ENCODE measurements at regions not wholly inside any gene's neighbourhood (a gene's known extent, or its start where the extent isn't known, plus 50 kb on each side); places are given as distances from the start of the nearest gene placed in this dataset.
"Not testable (repeated sequence)": the region's sequence is repeated elsewhere in the genome, so short reads cannot be mapped to it uniquely, and the experiment has no call there.

DNA sequence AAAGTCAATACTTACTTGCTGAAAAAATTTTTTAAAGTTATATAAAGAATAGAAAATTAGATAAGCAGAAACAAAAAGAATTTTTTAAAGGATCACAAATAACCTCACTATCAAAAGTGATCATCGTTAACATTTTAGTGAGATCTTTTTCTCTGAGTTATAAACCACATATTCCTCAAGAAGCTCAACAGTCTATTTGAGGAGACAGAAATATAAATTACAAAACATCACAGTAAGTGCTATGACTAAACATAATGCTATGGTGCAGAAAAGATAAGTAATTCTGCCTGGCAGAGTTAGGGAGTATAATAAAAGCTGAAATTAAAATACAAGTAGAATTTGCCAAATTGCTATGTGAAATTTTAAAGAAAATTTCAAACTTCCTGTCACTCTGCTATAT, 226.7 kb downstream of the LMBRD1 start:
- Mint-ChIP-seq H3K36me3 (ENCODE audit: low read depth, unreplicated experiment) (no peaks in the 10 kb centered on the region), H3K27ac (ENCODE audit: unreplicated experiment) (no peak overlapping the region), H3K27me3 (ENCODE audit: unreplicated experiment) (no peaks in the 10 kb centered on the region), H3K9me3 (ENCODE audit: unreplicated experiment) (no peaks in the 10 kb centered on the region), H3K4me1 (ENCODE audit: unreplicated experiment) (no peaks in the 10 kb centered on the region), H3K4me3 (ENCODE audit: unreplicated experiment) (no peak overlapping the region)
- no peak for DNase-seq (ENCODE audit: low spot score)
- TF ChIP-seq, protein P1, sequence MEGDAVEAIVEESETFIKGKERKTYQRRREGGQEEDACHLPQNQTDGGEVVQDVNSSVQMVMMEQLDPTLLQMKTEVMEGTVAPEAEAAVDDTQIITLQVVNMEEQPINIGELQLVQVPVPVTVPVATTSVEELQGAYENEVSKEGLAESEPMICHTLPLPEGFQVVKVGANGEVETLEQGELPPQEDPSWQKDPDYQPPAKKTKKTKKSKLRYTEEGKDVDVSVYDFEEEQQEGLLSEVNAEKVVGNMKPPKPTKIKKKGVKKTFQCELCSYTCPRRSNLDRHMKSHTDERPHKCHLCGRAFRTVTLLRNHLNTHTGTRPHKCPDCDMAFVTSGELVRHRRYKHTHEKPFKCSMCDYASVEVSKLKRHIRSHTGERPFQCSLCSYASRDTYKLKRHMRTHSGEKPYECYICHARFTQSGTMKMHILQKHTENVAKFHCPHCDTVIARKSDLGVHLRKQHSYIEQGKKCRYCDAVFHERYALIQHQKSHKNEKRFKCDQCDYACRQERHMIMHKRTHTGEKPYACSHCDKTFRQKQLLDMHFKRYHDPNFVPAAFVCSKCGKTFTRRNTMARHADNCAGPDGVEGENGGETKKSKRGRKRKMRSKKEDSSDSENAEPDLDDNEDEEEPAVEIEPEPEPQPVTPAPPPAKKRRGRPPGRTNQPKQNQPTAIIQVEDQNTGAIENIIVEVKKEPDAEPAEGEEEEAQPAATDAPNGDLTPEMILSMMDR (IDR thresholded peaks at IDR 0.05; ENCODE audit: unreplicated experiment): no peak

GRCh38 chr6:69560597-69560996, 236.2 kb downstream of the LMBRD1 start:
- H3K4me1 Mint-ChIP-seq (ENCODE audit: unreplicated experiment); H3K27me3 Mint-ChIP-seq (ENCODE audit: unreplicated experiment); H3K36me3 Mint-ChIP-seq (ENCODE audit: low read depth, unreplicated experiment); DNase-seq (ENCODE audit: low spot score); H3K4me3 Mint-ChIP-seq (ENCODE audit: unreplicated experiment); H3K27ac Mint-ChIP-seq (ENCODE audit: unreplicated experiment); H3K9me3 Mint-ChIP-seq (ENCODE audit: unreplicated experiment): not testable (repeated sequence)

DNA sequence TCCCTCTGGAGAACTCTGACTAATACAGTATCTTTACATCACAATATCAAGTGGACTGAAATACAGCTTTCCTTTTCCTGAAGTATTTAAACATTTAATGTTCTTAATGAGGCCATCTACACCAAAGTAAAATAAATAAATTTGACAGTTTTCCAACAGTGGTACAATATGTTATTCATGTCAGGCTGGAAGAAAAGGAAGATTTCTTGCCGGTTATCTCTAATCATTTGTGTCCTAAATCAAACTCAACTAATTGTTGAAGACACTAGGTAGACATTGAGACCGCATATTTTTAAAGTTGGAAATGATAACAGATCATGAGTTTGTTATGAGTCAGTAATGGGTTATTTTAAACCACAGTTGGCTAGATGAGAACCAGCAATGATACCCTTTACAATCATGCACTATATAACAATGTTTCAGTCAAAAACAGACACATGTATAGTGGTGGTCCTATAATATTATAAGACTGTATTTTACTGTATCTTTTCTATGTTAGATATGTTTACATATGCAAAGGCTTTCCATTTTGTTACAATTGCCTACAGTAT, 241.6 kb downstream of the LMBRD1 start:
- Mint-ChIP-seq H3K9me3 (ENCODE audit: unreplicated experiment) (no peaks in the 10 kb centered on the region), H3K27me3 (ENCODE audit: unreplicated experiment) (no peaks in the 10 kb centered on the region), H3K4me3 (ENCODE audit: unreplicated experiment) (no peak overlapping the region), H3K4me1 (ENCODE audit: unreplicated experiment) (no peaks in the 10 kb centered on the region), H3K36me3 (ENCODE audit: low read depth, unreplicated experiment) (no peaks in the 10 kb centered on the region), H3K27ac (ENCODE audit: unreplicated experiment) (no peak overlapping the region)
- TF ChIP-seq, protein P1 (IDR thresholded peaks at IDR 0.05; ENCODE audit: unreplicated experiment): no peak
- no peak for DNase-seq (ENCODE audit: low spot score)

GRCh38 chr6:69542494-69542893, 254.3 kb downstream of the LMBRD1 start:
- TF ChIP-seq, protein P1 (IDR thresholded peaks at IDR 0.05; ENCODE audit: unreplicated experiment): no peak
- Mint-ChIP-seq H3K4me3 (ENCODE audit: unreplicated experiment) (no peak overlapping the region), H3K4me1 (ENCODE audit: unreplicated experiment) (no peaks in the 10 kb centered on the region), H3K9me3 (ENCODE audit: unreplicated experiment) (no peaks in the 10 kb centered on the region), H3K27me3 (ENCODE audit: unreplicated experiment) (no peaks in the 10 kb centered on the region), H3K36me3 (ENCODE audit: low read depth, unreplicated experiment) (no peaks in the 10 kb centered on the region), H3K27ac (ENCODE audit: unreplicated experiment) (no peak overlapping the region)
- no peak for DNase-seq (ENCODE audit: low spot score)

- TF ChIP-seq, protein P1 (IDR thresholded peaks at IDR 0.05; ENCODE audit: unreplicated experiment): no peak
- Mint-ChIP-seq H3K4me3 (ENCODE audit: unreplicated experiment) (no peak overlapping the region), H3K9me3 (ENCODE audit: unreplicated experiment) (no peaks in the 10 kb centered on the region), H3K27ac (ENCODE audit: unreplicated experiment) (no peak overlapping the region), H3K4me1 (ENCODE audit: unreplicated experiment) (no peaks in the 10 kb centered on the region), H3K36me3 (ENCODE audit: low read depth, unreplicated experiment) (no peaks in the 10 kb centered on the region), H3K27me3 (ENCODE audit: unreplicated experiment) (no peaks in the 10 kb centered on the region)
- no peak for DNase-seq (ENCODE audit: low spot score)
These were observed 268.8 kb downstream of the LMBRD1 start for GRCh38 chr6:69527921-69528476.

GRCh38 chr6:69515480-69515879, 281.3 kb downstream of the LMBRD1 start:
- H3K4me1 Mint-ChIP-seq (ENCODE audit: unreplicated experiment); DNase-seq (ENCODE audit: low spot score); H3K27me3 Mint-ChIP-seq (ENCODE audit: unreplicated experiment); H3K27ac Mint-ChIP-seq (ENCODE audit: unreplicated experiment); H3K36me3 Mint-ChIP-seq (ENCODE audit: low read depth, unreplicated experiment); H3K4me3 Mint-ChIP-seq (ENCODE audit: unreplicated experiment); H3K9me3 Mint-ChIP-seq (ENCODE audit: unreplicated experiment): not testable (repeated sequence)

Measured in endothelial cell (in vitro differentiated cells).